OCI-LY7 (cell line): ENCODE measurements at regions not wholly inside any gene's neighbourhood (a gene's known extent, or its start where the extent isn't known, plus 50 kb on each side); places are given as distances from the start of the nearest gene placed in this dataset.

Source experiments
- BruUV-seq: library from RNA; stranded (reverse); fragments of 400-500 nt; replicated peaks from 2 replicates; lab custom pipeline; 2021; lab: Mats Ljungman, UMichigan
- CTCF ChIA-PET: fragments of 300-600 bp; sonication (Branson Sonifier 250); formaldehyde crosslinking; loops from one replicate; lab custom pipeline; 2022; ENCODE audit warnings: antibody characterized with exemption; ENCODE audit not compliant: unreplicated experiment; lab: Charles Lee
- POLR2A ChIA-PET: fragments of 300-600 bp; sonication (Branson Sonifier 250); formaldehyde crosslinking; loops from one replicate; lab custom pipeline; 2022; ENCODE audit warnings: antibody characterized with exemption; lab: Charles Lee
- DNase-seq: peaks from one replicate; pipeline ENCODE4 v3.0.0-alpha.2; 2015; ENCODE audit warnings: low spot score
- H2AFZ ChIP-seq: fragments of 200-600 bp; sonication (generic), shearing (Covaris generic); 2 replicates; pipeline ENCODE4 v1.6.1; 2014; ENCODE audit warnings: mild to moderate bottlenecking, antibody characterized with exemption, low read length, moderate library complexity
- H3K27ac ChIP-seq: fragments of 200-600 bp; sonication (generic); 2 replicates; pipeline ENCODE4 v1.5.1; 2014; ENCODE audit warnings: mixed run types, low read depth, mild to moderate bottlenecking, moderate library complexity, low read length, inconsistent platforms; ENCODE audit not compliant: poor library complexity, severe bottlenecking
- H3K36me3 ChIP-seq: fragments of 200-600 bp; sonication (generic); 2 replicates; pipeline ENCODE4 v1.6.1; 2014; ENCODE audit warnings: mild to moderate bottlenecking, antibody characterized with exemption, low read length, moderate library complexity, mixed read lengths; ENCODE audit not compliant: insufficient read depth
- H3K4me1 ChIP-seq: fragments of 200-600 bp; sonication (generic); 2 replicates; pipeline ENCODE4 v1.5.1; 2014; ENCODE audit warnings: mild to moderate bottlenecking, low read length; ENCODE audit not compliant: insufficient read depth, poor library complexity, severe bottlenecking
- H3K4me2 ChIP-seq: fragments of 200-600 bp; sonication (generic); 2 replicates; pipeline ENCODE4 v1.6.1; 2014; ENCODE audit warnings: mild to moderate bottlenecking, low read length
- H3K4me3 ChIP-seq: fragments of 200-600 bp; sonication (generic); 2 replicates; pipeline ENCODE4 v1.5.1; 2014; ENCODE audit warnings: mild to moderate bottlenecking, low read depth, low read length; ENCODE audit not compliant: poor library complexity, severe bottlenecking
- H3K79me2 ChIP-seq: fragments of 200-600 bp; sonication (generic); 2 replicates; pipeline ENCODE4 v1.6.1; 2016; ENCODE audit warnings: low read depth, mild to moderate bottlenecking, low read length, moderate library complexity, mixed read lengths; ENCODE audit not compliant: insufficient read depth
- H3K9me2 ChIP-seq: fragments of 200-600 bp; sonication (generic); 2 replicates; pipeline ENCODE4 v1.6.1; 2016; ENCODE audit warnings: mild to moderate bottlenecking, low read length, mixed read lengths; ENCODE audit not compliant: insufficient read depth
- H3K9me3 ChIP-seq: fragments of 200-600 bp; sonication (generic); 2 replicates; pipeline ENCODE4 v1.6.1; 2014; ENCODE audit warnings: mild to moderate bottlenecking, mixed run types, low read length, mixed read lengths
- H4K20me1 ChIP-seq: fragments of 200-600 bp; sonication (generic); 2 replicates; pipeline ENCODE4 v1.6.1; 2014; ENCODE audit warnings: mild to moderate bottlenecking, antibody characterized with exemption, low read length, moderate library complexity, mixed read lengths; ENCODE audit not compliant: insufficient read depth
- CTCF ChIP-seq: fragments of 200-600 bp; sonication (generic); conservative IDR thresholded peaks from 2 replicates; pipeline ENCODE4 v1.5.1; 2014; ENCODE audit warnings: mild to moderate bottlenecking, antibody characterized with exemption, low read length, moderate library complexity, mixed read lengths
- EZH2phosphoT487 ChIP-seq: fragments of 200-600 bp; sonication (generic); IDR thresholded peaks from 2 replicates; pipeline ENCODE4 v1.6.1; 2018; ENCODE audit warnings: low read depth, borderline replicate concordance, mild to moderate bottlenecking, mixed run types, antibody characterized with exemption, low read length, moderate library complexity, mixed read lengths
- intact Hi-C: fragments of 100-400 bp; cut with micrococcal nuclease; formaldehyde crosslinking; loops from one replicate; pipeline ENCODE4 v1.10.0; 2022; ENCODE audit not compliant: unreplicated experiment

GRCh38 chr10:131495224-131495623 lies 183.7 kb upstream of the TCERG1L start:
- POLR2A ChIA-PET, result no interaction called here
- Histone ChIP-seq H3K4me1 (no peaks in the 10 kb centered on the region), H3K79me2 (no peaks in the 10 kb centered on the region), H3K27ac (no peak overlapping the region), H4K20me1 (no peaks in the 10 kb centered on the region), H3K9me2 (no peaks in the 10 kb centered on the region), H3K4me3 (no peak overlapping the region), H3K4me2 (no peak overlapping the region), H3K9me3 (no peaks in the 10 kb centered on the region), H3K36me3 (no peaks in the 10 kb centered on the region), H2AFZ (no peak overlapping the region)
- CTCF ChIA-PET, result no interaction called here
- intact Hi-C loops, result no loop called here
- no peak for DNase-seq
- no TSS peak for BruUV-seq
- no peak for TF ChIP-seq CTCF
- TF ChIP-seq EZH2phosphoT487, result no peak

- no peak for DNase-seq
- intact Hi-C loops, result no loop called here
- POLR2A ChIA-PET, result no interaction called here
Observed at GRCh38 chr10:131495892-131496291, 184.4 kb upstream of the TCERG1L start.

More at GRCh38 chr10:131495892-131496291, 184.4 kb upstream of the TCERG1L start:
- Histone ChIP-seq H3K36me3 (no peaks in the 10 kb centered on the region), H3K27ac (no peak overlapping the region), H4K20me1 (no peaks in the 10 kb centered on the region), H3K4me2 (no peak overlapping the region), H3K4me1 (no peaks in the 10 kb centered on the region), H3K79me2 (no peaks in the 10 kb centered on the region), H3K4me3 (no peak overlapping the region), H2AFZ (no peak overlapping the region), H3K9me2 (no peaks in the 10 kb centered on the region), H3K9me3 (no peaks in the 10 kb centered on the region)
- no TSS peak for BruUV-seq
- CTCF ChIA-PET, result no interaction called here
- TF ChIP-seq EZH2phosphoT487 (no peak), CTCF (no peak)
